GM11168 (cell line): ENCODE measurements at regions not wholly inside any gene's neighbourhood (a gene's known extent, or its start where the extent isn't known, plus 50 kb on each side); places are given as distances from the start of the nearest gene placed in this dataset.
"Not testable (repeated sequence)": the region's sequence is repeated elsewhere in the genome, so short reads cannot be mapped to it uniquely, and the experiment has no call there.

Source experiments
- in situ Hi-C: fragments of 300-500 bp; cut with MboI; formaldehyde crosslinking; loops from one replicate; pipeline ENCODE4 v1.12.0; 2022; ENCODE audit warnings: low sequenced_read_pairs; ENCODE audit not compliant: unreplicated experiment

- in situ Hi-C loops = not testable (repeated sequence)
These were observed 50.8 kb upstream of the GRIN2B start for GRCh38 chr12:14032191-14032590.

GRCh38 chr12:14043776-14044175, 62.4 kb upstream of the GRIN2B start:
- in situ Hi-C loops = no loop called here

GRCh38 chr12:14048941-14049545, 67.6 kb upstream of the GRIN2B start:
- in situ Hi-C loops = no loop called here

- in situ Hi-C loops = no loop called here
These were observed 76.5 kb upstream of the GRIN2B start for GRCh38 chr12:14057895-14058294.

GRCh38 chr12:14058717-14059116, 77.3 kb upstream of the GRIN2B start:
- in situ Hi-C loops = no loop called here

- in situ Hi-C loops = no loop called here
These were observed 78.1 kb upstream of the GRIN2B start for GRCh38 chr12:14059548-14059947.

- in situ Hi-C loops = no loop called here
These were observed 84.2 kb upstream of the GRIN2B start for GRCh38 chr12:14065616-14066015.

- in situ Hi-C loops = no loop called here
These were observed 84.6 kb upstream of the GRIN2B start for GRCh38 chr12:14066021-14066420.

- in situ Hi-C loops = no loop called here
These were observed 87.6 kb upstream of the GRIN2B start for GRCh38 chr12:14068961-14069360.

- in situ Hi-C loops = no loop called here
These were observed 90.4 kb upstream of the GRIN2B start for GRCh38 chr12:14071833-14072232.

- in situ Hi-C loops = no loop called here
These were observed 91.6 kb upstream of the GRIN2B start for GRCh38 chr12:14072987-14073386.

- in situ Hi-C loops = no loop called here
These were observed 94.5 kb upstream of the GRIN2B start for GRCh38 chr12:14075797-14076393.

GRCh38 chr12:14076538-14076937, 95.1 kb upstream of the GRIN2B start:
- in situ Hi-C loops = no loop called here

GRCh38 chr12:14086838-14087237, 105.4 kb upstream of the GRIN2B start:
- in situ Hi-C loops = no loop called here

- in situ Hi-C loops = no loop called here
These were observed 118.6 kb upstream of the GRIN2B start for GRCh38 chr12:14099994-14100393.

GRCh38 chr12:14101556-14101955, 120.2 kb upstream of the GRIN2B start:
- in situ Hi-C loops = not testable (repeated sequence)

GRCh38 chr12:14111230-14111865, 129.9 kb upstream of the GRIN2B start:
- in situ Hi-C loops = loop anchor here (10.0 kb wide), 1 partner anchor 53 kb away; no protein-coding TSS in a partner anchor

- in situ Hi-C loops = loop anchor here (10.0 kb wide), 1 partner anchor 52 kb away; no protein-coding TSS in a partner anchor
These were observed 131.6 kb upstream of the GRIN2B start for GRCh38 chr12:14113031-14113430.

- in situ Hi-C loops = no loop called here
These were observed 145.3 kb upstream of the GRIN2B start for GRCh38 chr12:14126692-14127091.

- in situ Hi-C loops = no loop called here
These were observed 148.3 kb upstream of the GRIN2B start for GRCh38 chr12:14129611-14130195.

GRCh38 chr12:14135996-14136395, 154.6 kb upstream of the GRIN2B start:
- in situ Hi-C loops = no loop called here
